HG02970 (cell line): ENCODE measurements at regions not wholly inside any gene's neighbourhood (a gene's known extent, or its start where the extent isn't known, plus 50 kb on each side); places are given as distances from the start of the nearest gene placed in this dataset.

Experiments used
- ATAC-seq: cut with Tn5 transposase; IDR thresholded peaks from one replicate; pipeline ENCODE4 v1.9.1; 2021; ENCODE audit warnings: mild to moderate bottlenecking, moderate library complexity, moderate number of reproducible peaks; ENCODE audit not compliant: unreplicated experiment, low FRiP score

- ATAC-seq, result no peak
These were observed 314.9 kb upstream of the ATP11B start for GRCh38 chr3:182478369-182478768.

- ATAC-seq, result no peak
These were observed 313.6 kb upstream of the ATP11B start for GRCh38 chr3:182479419-182480336.

GRCh38 chr3:182482705-182483104 lies 310.6 kb upstream of the ATP11B start:
- ATAC-seq, result no peak

- ATAC-seq, result no peak
These were observed 308.6 kb upstream of the ATP11B start for GRCh38 chr3:182484682-182485081.

GRCh38 chr3:182485301-182485700 lies 308.0 kb upstream of the ATP11B start:
- no peak for ATAC-seq

- no peak for ATAC-seq
These were observed 306.8 kb upstream of the ATP11B start for GRCh38 chr3:182486463-182486862.

GRCh38 chr3:182487143-182487542 lies 306.2 kb upstream of the ATP11B start:
- no peak for ATAC-seq

GRCh38 chr3:182487611-182488010 lies 305.7 kb upstream of the ATP11B start:
- ATAC-seq, result no peak

GRCh38 chr3:182490596-182491491 lies 302.5 kb upstream of the ATP11B start:
- ATAC-seq, result no peak

- no peak for ATAC-seq
These were observed 301.7 kb upstream of the ATP11B start for GRCh38 chr3:182491577-182491976.

- no peak for ATAC-seq
These were observed 300.8 kb upstream of the ATP11B start for GRCh38 chr3:182492536-182492935.

- no peak for ATAC-seq
These were observed 293.0 kb upstream of the ATP11B start for GRCh38 chr3:182500289-182500688.

- ATAC-seq, result no peak
These were observed 291.4 kb upstream of the ATP11B start for GRCh38 chr3:182501856-182502255.

GRCh38 chr3:182503401-182503800 lies 289.9 kb upstream of the ATP11B start:
- no peak for ATAC-seq

- no peak for ATAC-seq
These were observed 284.2 kb upstream of the ATP11B start for GRCh38 chr3:182508919-182509711.

- no peak for ATAC-seq
These were observed 283.4 kb upstream of the ATP11B start for GRCh38 chr3:182509844-182510460.

GRCh38 chr3:182514236-182514964 lies 278.9 kb upstream of the ATP11B start:
- no peak for ATAC-seq

GRCh38 chr3:182516597-182517336 lies 276.5 kb upstream of the ATP11B start:
- no peak for ATAC-seq

- no peak for ATAC-seq
These were observed 273.7 kb upstream of the ATP11B start for GRCh38 chr3:182519569-182519968.
